ENCODE measurements at regions not wholly inside any gene's neighbourhood (a gene's known extent, or its start where the extent isn't known, plus 50 kb on each side); places are given as distances from the start of the nearest gene placed in this dataset.

DNA sequence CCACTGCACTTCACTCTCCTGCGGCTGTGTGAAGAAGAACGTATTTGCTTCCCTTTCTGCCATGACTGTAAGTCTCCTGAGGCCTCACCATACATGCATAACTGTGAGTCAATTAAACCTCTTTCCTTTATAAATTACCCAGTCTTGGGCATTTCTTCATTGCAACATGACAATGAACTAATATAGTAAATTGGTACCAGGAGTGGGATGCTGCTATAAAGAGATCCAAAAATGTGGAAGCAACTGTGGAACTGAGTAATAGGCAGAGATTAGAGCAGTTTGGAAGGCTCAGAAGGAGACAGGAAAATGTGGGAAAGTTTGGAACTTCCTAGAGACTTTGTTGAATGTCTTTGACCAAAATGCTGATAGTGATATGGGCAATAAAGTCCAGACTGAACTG lies 1907.9 kb downstream of the MRPL39 start:
- WGBS, 2 donors, result 90 to 95% methylated on average over 2 of the region's 2 CpGs
- Histone ChIP-seq H3K27ac (no peak overlapping the region), H3K4me1 (no peaks in the 10 kb centered on the region), H3K9me3 (peaks cover 0 to 9% (median under 1%) of the 10 kb centered on the region in 4 donors), H3K27me3 (no peaks in the 10 kb centered on the region), H3K4me3 (no peak overlapping the region), H3K36me3 (no peaks in the 10 kb centered on the region)
- DNase-seq, result no peak
- TF ChIP-seq EP300 (IDR thresholded peaks at IDR 0.05) (no peak), POLR2A (IDR thresholded peaks at IDR 0.05) (no peak), POLR2AphosphoS5 (IDR thresholded peaks at IDR 0.05) (no peak), CTCF (IDR thresholded peaks at IDR 0.05) (no peak)
- intact Hi-C loops (cut with DNase I), result no loop called here

- H3K27ac ChIP-seq, result no peak overlapping the region
- intact Hi-C loops (cut with DNase I), result no loop called here
- TF ChIP-seq POLR2AphosphoS5 (IDR thresholded peaks at IDR 0.05), result no peak
- no peak for TF ChIP-seq EP300 (IDR thresholded peaks at IDR 0.05)
- TF ChIP-seq POLR2A (IDR thresholded peaks at IDR 0.05), result no peak
- TF ChIP-seq CTCF (IDR thresholded peaks at IDR 0.05), result no peak
- H3K36me3 ChIP-seq, result no peaks in the 10 kb centered on the region
- no peaks in the 10 kb centered on the region for H3K27me3 ChIP-seq
- no peaks in the 10 kb centered on the region for H3K4me1 ChIP-seq
- H3K4me3 ChIP-seq, result no peak overlapping the region
- no peak for DNase-seq
- WGBS, 2 donors, result 81 to 84% methylated on average over 1 of the region's 1 CpG
- H3K9me3 ChIP-seq, result peaks cover 0 to 9% (median under 1%) of the 10 kb centered on the region in 4 donors
These were observed 1908.7 kb downstream of the MRPL39 start for GRCh38 chr21:23698619-23699018.

DNA sequence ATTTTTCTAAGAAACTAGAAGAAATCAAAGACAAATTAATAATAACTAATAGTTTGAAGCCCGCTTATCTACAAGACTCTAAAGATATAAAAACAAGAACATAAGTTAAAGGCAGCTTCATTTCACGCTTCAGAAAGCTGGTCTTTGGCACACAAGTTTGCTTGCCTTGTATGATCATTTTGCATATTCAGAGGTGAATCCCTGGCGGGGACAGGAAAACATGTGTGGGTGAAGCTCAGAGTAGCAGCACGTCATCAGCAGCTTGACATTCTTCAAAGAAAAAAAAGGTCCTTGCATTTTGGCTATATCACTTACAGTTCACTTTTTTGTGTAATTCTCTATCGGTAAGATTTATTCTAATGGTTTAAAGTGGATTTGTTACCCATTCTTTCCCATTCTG lies 1911.8 kb downstream of the MRPL39 start:
- no peaks in the 10 kb centered on the region for H3K27me3 ChIP-seq
- 79 to 81% methylated on average over 5 of the region's 5 CpGs for WGBS, 2 donors
- no peaks in the 10 kb centered on the region for H3K4me1 ChIP-seq
- intact Hi-C loops (cut with DNase I), result no loop called here
- peaks cover 0 to 9% (median under 1%) of the 10 kb centered on the region in 4 donors for H3K9me3 ChIP-seq
- H3K4me3 ChIP-seq, result no peak overlapping the region
- H3K27ac ChIP-seq, result no peak overlapping the region
- no peak for DNase-seq
- TF ChIP-seq EP300 (IDR thresholded peaks at IDR 0.05), result no peak
- TF ChIP-seq POLR2AphosphoS5 (IDR thresholded peaks at IDR 0.05), result no peak
- no peak for TF ChIP-seq CTCF (IDR thresholded peaks at IDR 0.05)
- no peak for TF ChIP-seq POLR2A (IDR thresholded peaks at IDR 0.05)
- H3K36me3 ChIP-seq, result no peaks in the 10 kb centered on the region

DNA sequence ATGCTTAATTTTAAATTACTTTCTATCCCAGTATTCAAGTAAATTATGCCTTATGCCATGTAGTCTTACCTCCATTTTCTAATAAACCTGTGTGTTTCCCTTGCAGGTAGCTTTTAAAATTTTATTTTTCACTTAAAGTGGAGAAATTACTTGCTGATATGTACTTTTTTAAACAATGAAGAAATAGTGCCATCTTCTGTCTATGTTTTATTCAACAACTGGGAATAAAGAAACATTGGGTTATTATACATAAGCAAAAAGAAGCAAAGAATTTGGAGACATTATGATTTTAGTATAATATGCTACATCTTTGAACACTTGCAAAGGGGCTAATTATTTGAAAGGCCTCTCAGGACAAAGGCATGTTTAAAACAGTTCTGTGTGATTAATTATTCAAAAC lies 1912.9 kb downstream of the MRPL39 start:
- Histone ChIP-seq H3K27ac (no peak overlapping the region), H3K4me1 (no peaks in the 10 kb centered on the region), H3K9me3 (peaks cover 0 to 3% (median 0%) of the 10 kb centered on the region in 4 donors), H3K4me3 (no peak overlapping the region), H3K36me3 (no peaks in the 10 kb centered on the region), H3K27me3 (no peaks in the 10 kb centered on the region)
- TF ChIP-seq EP300 (IDR thresholded peaks at IDR 0.05) (no peak), CTCF (IDR thresholded peaks at IDR 0.05) (no peak), POLR2AphosphoS5 (IDR thresholded peaks at IDR 0.05) (no peak), POLR2A (IDR thresholded peaks at IDR 0.05) (no peak)
- intact Hi-C loops (cut with DNase I), result no loop called here
- no peak for DNase-seq

- no peak overlapping the region for H3K27ac ChIP-seq
- no peaks in the 10 kb centered on the region for H3K36me3 ChIP-seq
- no peaks in the 10 kb centered on the region for H3K9me3 ChIP-seq
- H3K4me3 ChIP-seq, result no peak overlapping the region
- TF ChIP-seq CTCF (IDR thresholded peaks at IDR 0.05) (no peak), POLR2AphosphoS5 (IDR thresholded peaks at IDR 0.05) (no peak), EP300 (IDR thresholded peaks at IDR 0.05) (no peak), POLR2A (IDR thresholded peaks at IDR 0.05) (no peak)
- no peak for DNase-seq
- no peaks in the 10 kb centered on the region for H3K4me1 ChIP-seq
- 48 to 51% methylated on average over 3 of the region's 3 CpGs for WGBS, 2 donors
- intact Hi-C loops (cut with DNase I), result no loop called here
- no peaks in the 10 kb centered on the region for H3K27me3 ChIP-seq
These were observed 1917.0 kb downstream of the MRPL39 start for GRCh38 chr21:23690316-23690715.
